Chondrocyte (in vitro differentiated cells): ENCODE measurements at regions not wholly inside any gene's neighbourhood (a gene's known extent, or its start where the extent isn't known, plus 50 kb on each side); places are given as distances from the start of the nearest gene placed in this dataset.
A peak's percentile ranks its signal among the peaks of the same experiment; 100 is the strongest.

Source experiments
- DNase-seq: peaks from one replicate; pipeline ENCODE4 v3.0.0; 2021; ENCODE audit warnings: mixed read lengths, low spot score
- H3K27ac Mint-ChIP-seq: one replicate; pipeline ENCODE4 v1.8.0; 2021; ENCODE audit warnings: mild to moderate bottlenecking, moderate library complexity, mixed read lengths; ENCODE audit not compliant: unreplicated experiment
- H3K27me3 Mint-ChIP-seq: 2 replicates; pipeline ENCODE4 v1.8.0; 2021; ENCODE audit warnings: low read depth, mixed read lengths
- H3K36me3 Mint-ChIP-seq: 2 replicates; pipeline ENCODE4 v1.8.0; 2021; ENCODE audit warnings: low read depth, mixed read lengths
- H3K4me1 Mint-ChIP-seq: 2 replicates; pipeline ENCODE4 v1.8.0; 2021; ENCODE audit warnings: low read depth, mild to moderate bottlenecking, mixed read lengths
- H3K4me3 Mint-ChIP-seq: one replicate; pipeline ENCODE4 v1.8.0; 2021; ENCODE audit warnings: mild to moderate bottlenecking, moderate library complexity, mixed read lengths; ENCODE audit not compliant: unreplicated experiment
- H3K9me3 Mint-ChIP-seq: 2 replicates; pipeline ENCODE4 v1.8.0; 2021; ENCODE audit warnings: low read depth, mixed read lengths
- CTCF ChIP-seq: fragments of 200-600 bp; sonication (generic); IDR thresholded peaks from 2 replicates; pipeline ENCODE4 v1.5.0; 2021; ENCODE audit warnings: antibody characterized with exemption, mild to moderate bottlenecking, moderate library complexity

DNA sequence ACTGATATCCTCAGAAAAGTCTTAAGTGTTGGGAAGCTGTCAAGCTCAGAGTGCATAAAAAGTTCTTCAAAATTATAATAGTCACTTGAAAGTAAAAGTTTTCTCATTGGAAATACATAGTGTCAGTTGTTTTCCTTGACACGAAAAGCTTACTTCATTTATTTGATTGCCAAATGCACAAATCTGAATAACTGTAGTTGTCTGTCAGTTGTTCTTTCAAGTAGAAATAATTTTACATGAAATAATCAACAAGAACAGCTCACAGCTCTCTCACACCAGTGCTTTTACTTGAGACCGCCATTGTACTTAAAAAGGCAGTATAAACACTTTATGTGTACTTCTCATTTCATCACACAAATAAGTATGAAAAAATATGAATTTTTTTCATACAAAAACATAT, 163.3 kb upstream of the NXPH2 start:
- peaks cover 17% of the 10 kb centered on the region for H3K9me3 Mint-ChIP-seq
- peaks cover 12% of the 10 kb centered on the region for H3K36me3 Mint-ChIP-seq
- TF ChIP-seq CTCF: no peak
- no peak for DNase-seq
- H3K4me1 Mint-ChIP-seq: peaks cover 9% of the 10 kb centered on the region
- no peak overlapping the region for H3K4me3 Mint-ChIP-seq
- no peak overlapping the region for H3K27ac Mint-ChIP-seq
- H3K27me3 Mint-ChIP-seq: peaks cover 60% of the 10 kb centered on the region

GRCh38 chr2:138942466-138942865, 162.3 kb upstream of the NXPH2 start:
- H3K27me3 Mint-ChIP-seq: peaks cover 68% of the 10 kb centered on the region

GRCh38 chr2:138931284-138932256, 151.4 kb upstream of the NXPH2 start:
- no peaks in the 10 kb centered on the region for H3K4me1 Mint-ChIP-seq
- H3K9me3 Mint-ChIP-seq: peaks cover 2% of the 10 kb centered on the region
- peaks cover 1% of the 10 kb centered on the region for H3K36me3 Mint-ChIP-seq
- no peak for TF ChIP-seq CTCF
- H3K27me3 Mint-ChIP-seq: peaks cover 77% of the 10 kb centered on the region
- peak; percentile 68 for DNase-seq
- no peak overlapping the region for H3K4me3 Mint-ChIP-seq
- H3K27ac Mint-ChIP-seq: no peak overlapping the region

More at GRCh38 chr2:138942466-138942865, 162.3 kb upstream of the NXPH2 start:
- Mint-ChIP-seq H3K27ac (no peak overlapping the region), H3K4me1 (no peaks in the 10 kb centered on the region), H3K4me3 (no peak overlapping the region), H3K9me3 (peaks cover 25% of the 10 kb centered on the region), H3K36me3 (peaks cover 16% of the 10 kb centered on the region)
- TF ChIP-seq CTCF: no peak
- no peak for DNase-seq

DNA sequence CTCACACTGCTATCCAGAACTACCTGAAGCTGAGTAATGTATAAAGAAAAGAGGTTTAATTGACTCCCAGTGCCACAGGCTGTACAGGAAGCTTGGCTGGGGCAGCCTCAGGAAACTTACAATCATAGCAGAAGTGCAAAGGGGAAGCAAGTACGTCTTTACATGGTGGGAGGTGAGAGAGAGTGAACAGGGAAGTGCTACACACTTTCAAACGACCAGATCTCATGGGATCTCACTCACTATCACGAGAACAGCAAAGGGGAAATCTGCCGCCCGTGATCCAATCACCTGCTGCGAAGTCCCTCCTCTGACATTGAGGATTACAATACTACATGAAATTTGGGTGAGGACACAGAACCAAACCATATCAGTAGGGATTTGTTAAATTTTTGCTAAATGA, 150.4 kb upstream of the NXPH2 start:
- Mint-ChIP-seq H3K27me3 (peaks cover 76% of the 10 kb centered on the region), H3K4me1 (no peaks in the 10 kb centered on the region), H3K9me3 (peaks cover 2% of the 10 kb centered on the region), H3K36me3 (peaks cover 1% of the 10 kb centered on the region), H3K4me3 (no peak overlapping the region), H3K27ac (no peak overlapping the region)
- no peak for DNase-seq
- no peak for TF ChIP-seq CTCF

- Mint-ChIP-seq H3K36me3 (peaks cover 1% of the 10 kb centered on the region), H3K27me3 (peaks cover 71% of the 10 kb centered on the region), H3K9me3 (no peaks in the 10 kb centered on the region), H3K4me3 (no peak overlapping the region), H3K27ac (no peak overlapping the region), H3K4me1 (no peaks in the 10 kb centered on the region)
- DNase-seq: no peak
- no peak for TF ChIP-seq CTCF
Measured at GRCh38 chr2:138928374-138929021, 148.3 kb upstream of the NXPH2 start.
